Calu3 (cell line): ENCODE measurements at regions not wholly inside any gene's neighbourhood (a gene's known extent, or its start where the extent isn't known, plus 50 kb on each side); places are given as distances from the start of the nearest gene placed in this dataset.

Source experiments
- BruUV-seq: library from RNA; stranded (reverse); fragments of 400-500 nt; replicated peaks from 2 replicates; lab custom pipeline; 2021; lab: Mats Ljungman, UMichigan
- CTCF ChIA-PET: fragments of 300-600 bp; sonication (Branson Sonifier 250); formaldehyde crosslinking; loops from one replicate; lab custom pipeline; 2022; ENCODE audit warnings: antibody characterized with exemption; lab: Charles Lee
- DNase-seq: peaks from one replicate; pipeline ENCODE4 v3.0.0; 2022
- H3K27ac Mint-ChIP-seq: one replicate; pipeline ENCODE4 v1.8.0; 2022; ENCODE audit warnings: mixed read lengths; ENCODE audit not compliant: unreplicated experiment
- H3K27me3 Mint-ChIP-seq: one replicate; pipeline ENCODE4 v1.8.0; 2022; ENCODE audit warnings: mixed read lengths; ENCODE audit not compliant: unreplicated experiment
- H3K36me3 Mint-ChIP-seq: one replicate; pipeline ENCODE4 v1.8.0; 2022; ENCODE audit warnings: mild to moderate bottlenecking, moderate library complexity, mixed read lengths; ENCODE audit not compliant: insufficient read depth, unreplicated experiment
- H3K4me1 Mint-ChIP-seq: one replicate; pipeline ENCODE4 v1.8.0; 2022; ENCODE audit warnings: mild to moderate bottlenecking, low read depth, mixed read lengths; ENCODE audit not compliant: unreplicated experiment
- H3K4me3 Mint-ChIP-seq: one replicate; pipeline ENCODE4 v1.8.0; 2022; ENCODE audit warnings: mild to moderate bottlenecking, low read depth, moderate library complexity, mixed read lengths; ENCODE audit not compliant: unreplicated experiment
- H3K9me3 Mint-ChIP-seq: one replicate; pipeline ENCODE4 v1.8.0; 2022; ENCODE audit warnings: low read depth, mixed read lengths; ENCODE audit not compliant: unreplicated experiment
- CTCF ChIP-seq: fragments of 200-600 bp; IDR thresholded peaks from one replicate; pipeline ENCODE4 v1.8.0; 2022; ENCODE audit warnings: antibody characterized with exemption; ENCODE audit not compliant: unreplicated experiment
- intact Hi-C: fragments of 100-400 bp; cut with micrococcal nuclease; formaldehyde crosslinking; loops from one replicate; pipeline ENCODE4 v1.10.0; 2022; ENCODE audit not compliant: unreplicated experiment

GRCh38 chr11:44675906-44676305, 50.9 kb upstream of the TSPAN18 start:
- no peak overlapping the region for H3K4me3 Mint-ChIP-seq
- no peaks in the 10 kb centered on the region for H3K36me3 Mint-ChIP-seq
- DNase-seq = no peak
- no peaks in the 10 kb centered on the region for H3K9me3 Mint-ChIP-seq
- BruUV-seq = no TSS peak
- intact Hi-C loops = no loop called here
- CTCF ChIA-PET = no interaction called here
- H3K27me3 Mint-ChIP-seq = peaks cover 15% of the 10 kb centered on the region
- H3K4me1 Mint-ChIP-seq = peaks cover under 1% of the 10 kb centered on the region
- no peak for TF ChIP-seq CTCF
- H3K27ac Mint-ChIP-seq = no peak overlapping the region
